ENCODE measurements at regions not wholly inside any gene's neighbourhood (a gene's known extent, or its start where the extent isn't known, plus 50 kb on each side); places are given as distances from the start of the nearest gene placed in this dataset.

DNA sequence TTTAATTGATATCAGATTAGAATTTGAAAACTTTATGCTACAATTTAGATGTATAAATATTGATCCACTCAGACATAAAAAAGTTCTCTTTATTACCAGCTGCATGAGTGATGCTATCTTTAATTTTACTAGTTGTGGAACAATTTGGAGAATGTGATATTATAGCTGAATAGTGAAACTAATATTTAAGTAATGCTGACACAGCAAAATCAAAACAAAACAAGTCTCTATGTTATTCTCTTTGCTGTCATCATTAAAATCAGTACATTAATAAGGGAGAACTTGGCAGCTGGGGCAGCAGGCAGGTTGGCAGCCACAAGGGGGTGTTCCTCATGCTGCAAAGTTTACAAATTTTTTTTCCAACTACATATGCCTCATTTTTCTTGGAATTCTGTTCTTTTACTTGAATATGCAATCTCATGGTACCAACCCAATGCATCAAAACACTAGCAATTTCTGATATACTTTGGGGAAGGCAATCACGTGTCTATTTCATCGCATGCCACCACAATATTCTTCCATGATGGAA, 585.3 kb downstream of the FGF9 start:
- no peaks in the 10 kb centered on the region for H3K36me3 ChIP-seq
- TF ChIP-seq, protein P1, sequence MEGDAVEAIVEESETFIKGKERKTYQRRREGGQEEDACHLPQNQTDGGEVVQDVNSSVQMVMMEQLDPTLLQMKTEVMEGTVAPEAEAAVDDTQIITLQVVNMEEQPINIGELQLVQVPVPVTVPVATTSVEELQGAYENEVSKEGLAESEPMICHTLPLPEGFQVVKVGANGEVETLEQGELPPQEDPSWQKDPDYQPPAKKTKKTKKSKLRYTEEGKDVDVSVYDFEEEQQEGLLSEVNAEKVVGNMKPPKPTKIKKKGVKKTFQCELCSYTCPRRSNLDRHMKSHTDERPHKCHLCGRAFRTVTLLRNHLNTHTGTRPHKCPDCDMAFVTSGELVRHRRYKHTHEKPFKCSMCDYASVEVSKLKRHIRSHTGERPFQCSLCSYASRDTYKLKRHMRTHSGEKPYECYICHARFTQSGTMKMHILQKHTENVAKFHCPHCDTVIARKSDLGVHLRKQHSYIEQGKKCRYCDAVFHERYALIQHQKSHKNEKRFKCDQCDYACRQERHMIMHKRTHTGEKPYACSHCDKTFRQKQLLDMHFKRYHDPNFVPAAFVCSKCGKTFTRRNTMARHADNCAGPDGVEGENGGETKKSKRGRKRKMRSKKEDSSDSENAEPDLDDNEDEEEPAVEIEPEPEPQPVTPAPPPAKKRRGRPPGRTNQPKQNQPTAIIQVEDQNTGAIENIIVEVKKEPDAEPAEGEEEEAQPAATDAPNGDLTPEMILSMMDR (IDR thresholded peaks at IDR 0.05) = peak in 3 of 9 donors; percentile 22 to 42 (median 24)
- DNase-seq (no peak), ATAC-seq (no peak)
- intact Hi-C loops (cut with DNase I) = no loop called here
- H3K27ac ChIP-seq = no peak overlapping the region
- no peaks in the 10 kb centered on the region for H3K27me3 ChIP-seq
- WGBS, 2 donors = 80 to 89% methylated on average over 2 of the region's 2 CpGs
- peaks cover 0 to 4% (median 0%) of the 10 kb centered on the region in 11 donors for H3K9me3 ChIP-seq
- no peak overlapping the region for H3K4me3 ChIP-seq
- no peaks in the 10 kb centered on the region for H3K4me1 ChIP-seq

DNA sequence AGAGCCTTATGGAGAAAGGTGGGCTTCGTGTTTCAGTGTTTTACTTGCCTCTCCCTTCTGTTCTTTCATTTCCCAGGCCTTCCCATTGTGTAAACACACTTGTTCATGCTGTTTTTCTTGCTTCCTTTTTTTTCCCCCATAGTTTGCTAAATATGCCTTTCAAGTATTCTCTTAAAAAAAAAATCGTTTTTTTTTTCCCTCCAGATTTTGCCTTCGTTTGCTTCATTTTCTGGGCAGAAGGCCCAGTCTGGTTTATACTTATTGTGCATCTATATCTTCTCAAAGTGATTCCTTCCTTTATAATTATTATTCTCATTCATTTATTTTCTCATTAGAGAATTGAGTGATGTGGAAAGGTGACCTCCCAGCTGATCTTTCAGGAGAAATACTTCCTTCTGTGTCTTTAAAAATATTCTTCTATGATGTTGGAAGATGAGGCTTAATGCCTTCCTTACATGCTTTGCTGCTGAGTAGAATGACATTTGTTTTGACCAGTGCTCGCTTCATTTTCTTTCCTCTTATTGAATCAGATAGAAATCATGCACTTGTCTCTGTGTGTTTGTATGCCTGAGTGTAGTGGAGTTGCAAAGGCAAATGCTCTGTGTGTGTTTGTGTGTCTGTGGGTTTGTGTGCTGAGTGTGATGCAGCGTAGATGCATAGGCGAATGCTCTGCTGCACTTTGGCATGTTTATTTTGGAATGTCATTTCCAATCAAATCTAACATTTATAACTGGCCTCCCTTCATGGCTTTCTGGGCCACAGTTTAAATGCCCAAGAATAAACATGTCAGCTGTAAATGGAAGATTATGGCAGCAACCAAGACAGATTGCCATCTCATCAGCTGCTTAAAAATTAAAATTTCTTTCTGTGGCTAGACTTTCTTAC, 591.4 kb downstream of the FGF9 start:
- no peaks in the 10 kb centered on the region for H3K4me1 ChIP-seq
- 64 to 75% methylated on average over 6 of the region's 6 CpGs for WGBS, 2 donors
- intact Hi-C loops (cut with DNase I) = no loop called here
- TF ChIP-seq, protein P1 (IDR thresholded peaks at IDR 0.05) = no peak
- no peak overlapping the region for H3K27ac ChIP-seq
- DNase-seq (no peak), ATAC-seq (no peak)
- no peak overlapping the region for H3K4me3 ChIP-seq
- H3K36me3 ChIP-seq = no peaks in the 10 kb centered on the region
- peaks cover 0 to 4% (median 0%) of the 10 kb centered on the region in 11 donors for H3K9me3 ChIP-seq
- H3K27me3 ChIP-seq = no peaks in the 10 kb centered on the region

DNA sequence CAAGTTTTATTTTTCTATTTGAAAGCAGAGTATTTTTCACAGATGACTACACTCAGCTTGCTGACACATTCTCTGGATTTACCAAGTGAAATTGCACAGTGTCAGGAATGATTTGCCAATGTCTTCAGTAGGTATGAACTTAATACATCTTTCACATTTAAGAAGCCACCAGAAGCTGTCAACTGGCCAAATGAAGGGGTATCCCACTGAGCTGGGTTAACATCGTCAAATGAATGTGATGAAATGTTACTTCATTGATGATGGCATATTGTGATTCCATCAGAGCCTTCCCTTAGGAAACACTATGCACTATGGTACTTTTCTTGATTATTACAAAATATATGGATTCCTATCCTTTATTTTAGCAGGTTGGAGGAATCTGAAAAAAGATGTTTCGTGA, 592.3 kb downstream of the FGF9 start:
- Histone ChIP-seq H3K36me3 (no peaks in the 10 kb centered on the region), H3K4me3 (no peak overlapping the region), H3K4me1 (no peaks in the 10 kb centered on the region), H3K27ac (no peak overlapping the region), H3K27me3 (no peaks in the 10 kb centered on the region), H3K9me3 (no peaks in the 10 kb centered on the region)
- no peak for ATAC-seq
- WGBS, 2 donors = 82 to 87% methylated on average over 2 of the region's 2 CpGs
- DNase-seq = no peak
- TF ChIP-seq, protein P1 (IDR thresholded peaks at IDR 0.05) = no peak
- intact Hi-C loops (cut with DNase I) = no loop called here

DNA sequence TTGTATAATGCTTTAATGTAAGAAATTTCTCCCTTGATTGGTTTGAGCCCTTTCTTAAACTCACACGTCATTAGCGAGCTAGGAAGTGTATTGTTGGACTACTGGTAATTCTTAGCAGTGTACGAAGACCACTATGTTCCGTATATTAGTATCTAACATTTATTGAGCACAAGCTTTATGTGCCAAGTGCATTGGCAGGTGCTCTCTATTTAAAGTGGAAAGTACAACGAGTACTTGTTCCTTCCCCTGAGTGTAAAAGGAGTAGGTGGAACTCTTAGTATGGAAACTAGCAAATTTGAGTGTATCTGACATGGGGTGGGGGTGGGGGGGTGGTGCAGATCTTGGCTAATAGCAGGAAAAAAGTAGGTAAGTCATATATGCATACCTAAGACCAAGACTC, 594.7 kb downstream of the FGF9 start:
- intact Hi-C loops (cut with DNase I) = no loop called here
- TF ChIP-seq, protein P1 (IDR thresholded peaks at IDR 0.05) = no peak

More for the DNA sequence above, 594.7 kb downstream of the FGF9 start:
- peak in 2 of 8 donors; percentile 44 to 71 for ATAC-seq
- DNase-seq = no peak
- WGBS, 2 donors = 69 to 89% methylated on average over 5 of the region's 5 CpGs
- H3K27ac ChIP-seq = no peak overlapping the region
- H3K9me3 ChIP-seq = no peaks in the 10 kb centered on the region
- no peaks in the 10 kb centered on the region for H3K27me3 ChIP-seq
- no peaks in the 10 kb centered on the region for H3K4me1 ChIP-seq
- no peaks in the 10 kb centered on the region for H3K36me3 ChIP-seq
- no peak overlapping the region for H3K4me3 ChIP-seq
